ACHN (cell line): ENCODE measurements at regions not wholly inside any gene's neighbourhood (a gene's known extent, or its start where the extent isn't known, plus 50 kb on each side); places are given as distances from the start of the nearest gene placed in this dataset.

Experiments used
- DNase-seq: peaks from one replicate; pipeline ENCODE4 v3.0.0-alpha.2; 2015
- in situ Hi-C: cut with HindIII; loops from 2 replicates; pipeline ENCODE4 v1.10.0; 2017; ENCODE audit warnings: low sequenced_read_pairs, low pct_ligation_motif_present, low pct_unique_long_range_greater_than_20kb

- no peak for DNase-seq
- in situ Hi-C loops = no loop called here
These were observed 560.4 kb downstream of the SPOCK3 start for GRCh38 chr4:166673911-166674310.

DNA sequence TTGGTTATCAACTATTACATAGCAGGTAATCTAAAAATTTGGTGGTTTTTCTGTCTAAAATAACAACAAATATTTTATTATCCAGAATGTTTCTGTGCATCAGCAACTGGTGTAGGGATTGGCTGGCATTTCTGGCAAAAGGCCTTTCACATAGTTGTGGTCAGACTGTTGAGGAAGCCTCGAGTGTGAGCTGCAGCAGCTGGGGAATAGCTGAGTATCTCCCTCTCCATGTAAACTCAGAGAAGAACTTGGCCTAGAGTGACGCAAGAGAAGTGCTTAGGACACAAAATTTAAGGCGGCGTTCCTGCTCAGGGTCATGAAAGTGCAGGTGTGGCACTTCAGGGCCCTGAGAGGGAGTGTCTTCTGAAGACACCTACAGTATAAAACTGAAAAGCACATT is 558.9 kb downstream of the SPOCK3 start:
- peak; percentile 18 for DNase-seq

GRCh38 chr4:166680796-166681195 is 553.5 kb downstream of the SPOCK3 start:
- DNase-seq = no peak
- in situ Hi-C loops = no loop called here

More for the DNA sequence above, 558.9 kb downstream of the SPOCK3 start:
- in situ Hi-C loops = no loop called here

DNA sequence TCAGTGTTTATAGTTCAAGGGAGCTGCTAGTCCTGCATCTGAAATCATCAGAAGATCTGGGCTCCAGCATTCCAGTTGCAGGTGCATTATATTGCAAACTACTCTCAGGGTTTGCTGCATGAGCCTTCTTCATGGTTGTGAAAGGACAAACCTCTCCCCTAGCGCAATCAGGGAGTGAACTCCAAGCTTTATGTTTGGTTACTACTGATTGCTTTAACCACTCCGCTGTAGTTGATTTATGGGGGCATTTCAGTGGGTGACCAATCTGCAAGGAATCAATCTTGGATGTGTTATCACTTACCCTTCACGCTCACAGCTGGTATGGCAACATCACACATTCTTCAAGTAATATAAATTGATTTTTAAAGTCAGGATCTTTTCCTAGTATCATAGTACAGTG is 552.1 kb downstream of the SPOCK3 start:
- in situ Hi-C loops = no loop called here
- DNase-seq = no peak
